ENCODE measurements at regions not wholly inside any gene's neighbourhood (a gene's known extent, or its start where the extent isn't known, plus 50 kb on each side); places are given as distances from the start of the nearest gene placed in this dataset.

- H3K27me3 ChIP-seq (ENCODE audit: insufficient read depth, poor library complexity, severe bottlenecking) = peaks cover 3% of the 10 kb centered on the region
- H3K9me3 ChIP-seq (ENCODE audit: severe bottlenecking) = no peaks in the 10 kb centered on the region
- no peak for TF ChIP-seq CTCF (IDR thresholded peaks at IDR 0.05; ENCODE audit: poor library complexity, severe bottlenecking)
- no peaks in the 10 kb centered on the region for H3K4me1 ChIP-seq (ENCODE audit: insufficient read depth, poor library complexity, severe bottlenecking)
- H3K36me3 ChIP-seq (ENCODE audit: low read depth) = no peaks in the 10 kb centered on the region
- DNase-seq (ENCODE audit: low spot score) = no peak
- no peak overlapping the region for H3K4me3 ChIP-seq (ENCODE audit: severe bottlenecking)
- no peak for ATAC-seq (ENCODE audit: low read depth)
- H3K27ac ChIP-seq (ENCODE audit: poor library complexity, severe bottlenecking) = no peak overlapping the region
Measured at GRCh38 chr17:53560953-53561352, 261.8 kb upstream of the KIF2B start.

- no peak for DNase-seq (ENCODE audit: low spot score)
- no peak for TF ChIP-seq CTCF (IDR thresholded peaks at IDR 0.05; ENCODE audit: poor library complexity, severe bottlenecking)
- Histone ChIP-seq H3K36me3 (ENCODE audit: low read depth) (no peaks in the 10 kb centered on the region), H3K27me3 (ENCODE audit: insufficient read depth, poor library complexity, severe bottlenecking) (no peaks in the 10 kb centered on the region), H3K4me3 (ENCODE audit: severe bottlenecking) (no peak overlapping the region), H3K4me1 (ENCODE audit: insufficient read depth, poor library complexity, severe bottlenecking) (no peaks in the 10 kb centered on the region), H3K9me3 (ENCODE audit: severe bottlenecking) (peaks cover 2% of the 10 kb centered on the region), H3K27ac (ENCODE audit: poor library complexity, severe bottlenecking) (no peak overlapping the region)
- no peak for ATAC-seq (ENCODE audit: low read depth)
Measured at GRCh38 chr17:53548252-53548651, 274.5 kb upstream of the KIF2B start.

- ATAC-seq (ENCODE audit: low read depth) = no peak
- Histone ChIP-seq H3K27ac (ENCODE audit: poor library complexity, severe bottlenecking) (no peak overlapping the region), H3K27me3 (ENCODE audit: insufficient read depth, poor library complexity, severe bottlenecking) (peaks cover 5% of the 10 kb centered on the region), H3K4me3 (ENCODE audit: severe bottlenecking) (no peak overlapping the region), H3K4me1 (ENCODE audit: insufficient read depth, poor library complexity, severe bottlenecking) (no peaks in the 10 kb centered on the region), H3K36me3 (ENCODE audit: low read depth) (no peaks in the 10 kb centered on the region), H3K9me3 (ENCODE audit: severe bottlenecking) (no peaks in the 10 kb centered on the region)
- TF ChIP-seq CTCF (IDR thresholded peaks at IDR 0.05; ENCODE audit: poor library complexity, severe bottlenecking) = no peak
- no peak for DNase-seq (ENCODE audit: low spot score)
Measured at GRCh38 chr17:53543472-53543871, 279.3 kb upstream of the KIF2B start.

GRCh38 chr17:53538129-53538617 is 284.6 kb upstream of the KIF2B start:
- ATAC-seq (ENCODE audit: low read depth) = no peak
- TF ChIP-seq CTCF (IDR thresholded peaks at IDR 0.05; ENCODE audit: poor library complexity, severe bottlenecking) = no peak

GRCh38 chr17:53527473-53527872 is 295.3 kb upstream of the KIF2B start:
- no peak for DNase-seq (ENCODE audit: low spot score)
- TF ChIP-seq CTCF (IDR thresholded peaks at IDR 0.05; ENCODE audit: poor library complexity, severe bottlenecking) = no peak
- H3K27ac ChIP-seq (ENCODE audit: poor library complexity, severe bottlenecking) = no peak overlapping the region
- ATAC-seq (ENCODE audit: low read depth) = no peak
- H3K4me1 ChIP-seq (ENCODE audit: insufficient read depth, poor library complexity, severe bottlenecking) = no peaks in the 10 kb centered on the region
- H3K36me3 ChIP-seq (ENCODE audit: low read depth) = no peaks in the 10 kb centered on the region
- no peak overlapping the region for H3K4me3 ChIP-seq (ENCODE audit: severe bottlenecking)
- H3K27me3 ChIP-seq (ENCODE audit: insufficient read depth, poor library complexity, severe bottlenecking) = peaks cover 4% of the 10 kb centered on the region
- H3K9me3 ChIP-seq (ENCODE audit: severe bottlenecking) = peaks cover 2% of the 10 kb centered on the region

More at GRCh38 chr17:53538129-53538617, 284.6 kb upstream of the KIF2B start:
- no peak for DNase-seq (ENCODE audit: low spot score)
- H3K36me3 ChIP-seq (ENCODE audit: low read depth) = no peaks in the 10 kb centered on the region
- no peaks in the 10 kb centered on the region for H3K9me3 ChIP-seq (ENCODE audit: severe bottlenecking)
- H3K4me1 ChIP-seq (ENCODE audit: insufficient read depth, poor library complexity, severe bottlenecking) = no peaks in the 10 kb centered on the region
- H3K27ac ChIP-seq (ENCODE audit: poor library complexity, severe bottlenecking) = no peak overlapping the region
- no peak overlapping the region for H3K4me3 ChIP-seq (ENCODE audit: severe bottlenecking)
- peaks cover 14% of the 10 kb centered on the region for H3K27me3 ChIP-seq (ENCODE audit: insufficient read depth, poor library complexity, severe bottlenecking)

Data from RWPE2 (cell line).